ENCODE measurements at regions not wholly inside any gene's neighbourhood (a gene's known extent, or its start where the extent isn't known, plus 50 kb on each side); places are given as distances from the start of the nearest gene placed in this dataset.

- DNase-seq: no peak
- Histone ChIP-seq H3K27me3 (no peaks in the 10 kb centered on the region), H3K4me1 (peaks cover 0 to 8% (median 0%) of the 10 kb centered on the region in 4 donors), H3K36me3 (no peaks in the 10 kb centered on the region), H3K27ac (no peak overlapping the region), H3K4me3 (no peak overlapping the region), H3K9me3 (no peaks in the 10 kb centered on the region)
- TF ChIP-seq POLR2A (IDR thresholded peaks at IDR 0.05) (no peak), CTCF (IDR thresholded peaks at IDR 0.05) (no peak)
Observed at GRCh38 chr7:22895828-22896165, 73.1 kb upstream of the TOMM7 start.

- Histone ChIP-seq H3K9me3 (no peaks in the 10 kb centered on the region), H3K4me3 (no peak overlapping the region), H3K4me1 (peaks cover 0 to 8% (median 0%) of the 10 kb centered on the region in 4 donors), H3K27ac (no peak overlapping the region), H3K36me3 (no peaks in the 10 kb centered on the region), H3K27me3 (no peaks in the 10 kb centered on the region)
- no peak for DNase-seq
- TF ChIP-seq CTCF (IDR thresholded peaks at IDR 0.05) (no peak), POLR2A (IDR thresholded peaks at IDR 0.05) (no peak)
Observed at GRCh38 chr7:22895140-22895827, 72.6 kb upstream of the TOMM7 start.

GRCh38 chr7:22894546-22894945, 71.9 kb upstream of the TOMM7 start:
- H3K4me3 ChIP-seq: no peak overlapping the region
- H3K27me3 ChIP-seq: no peaks in the 10 kb centered on the region
- no peak overlapping the region for H3K27ac ChIP-seq
- peaks cover 0 to 8% (median 0%) of the 10 kb centered on the region in 4 donors for H3K4me1 ChIP-seq
- H3K9me3 ChIP-seq: no peaks in the 10 kb centered on the region
- no peak for TF ChIP-seq POLR2A (IDR thresholded peaks at IDR 0.05)
- no peak for TF ChIP-seq CTCF (IDR thresholded peaks at IDR 0.05)
- DNase-seq: peak in 1 of 3 donors; percentile 51
- no peaks in the 10 kb centered on the region for H3K36me3 ChIP-seq

GRCh38 chr7:22890773-22891172, 68.1 kb upstream of the TOMM7 start:
- TF ChIP-seq CTCF (IDR thresholded peaks at IDR 0.05) (no peak), POLR2A (IDR thresholded peaks at IDR 0.05) (no peak)

GRCh38 chr7:22885797-22886261, 63.2 kb upstream of the TOMM7 start:
- H3K36me3 ChIP-seq: no peaks in the 10 kb centered on the region
- no peaks in the 10 kb centered on the region for H3K9me3 ChIP-seq
- H3K27ac ChIP-seq: no peak overlapping the region
- H3K27me3 ChIP-seq: no peaks in the 10 kb centered on the region
- TF ChIP-seq CTCF (IDR thresholded peaks at IDR 0.05): no peak
- TF ChIP-seq POLR2A (IDR thresholded peaks at IDR 0.05): no peak
- no peak overlapping the region for H3K4me3 ChIP-seq
- DNase-seq: no peak
- H3K4me1 ChIP-seq: peaks cover 0 to 8% (median 0%) of the 10 kb centered on the region in 4 donors

More at GRCh38 chr7:22890773-22891172, 68.1 kb upstream of the TOMM7 start:
- Histone ChIP-seq H3K9me3 (no peaks in the 10 kb centered on the region), H3K4me1 (peaks cover 0 to 8% (median 3%) of the 10 kb centered on the region in 4 donors), H3K4me3 (no peak overlapping the region), H3K36me3 (no peaks in the 10 kb centered on the region), H3K27me3 (no peaks in the 10 kb centered on the region), H3K27ac (no peak overlapping the region)
- DNase-seq: no peak
